Pulmonary artery endothelial cell (primary cell): ENCODE measurements at regions not wholly inside any gene's neighbourhood (a gene's known extent, or its start where the extent isn't known, plus 50 kb on each side); places are given as distances from the start of the nearest gene placed in this dataset.

Experiments
- DNase-seq: peaks from one replicate; pipeline ENCODE4 v3.0.0-alpha.2; 2011; ENCODE audit warnings: low read depth, low spot score

DNA sequence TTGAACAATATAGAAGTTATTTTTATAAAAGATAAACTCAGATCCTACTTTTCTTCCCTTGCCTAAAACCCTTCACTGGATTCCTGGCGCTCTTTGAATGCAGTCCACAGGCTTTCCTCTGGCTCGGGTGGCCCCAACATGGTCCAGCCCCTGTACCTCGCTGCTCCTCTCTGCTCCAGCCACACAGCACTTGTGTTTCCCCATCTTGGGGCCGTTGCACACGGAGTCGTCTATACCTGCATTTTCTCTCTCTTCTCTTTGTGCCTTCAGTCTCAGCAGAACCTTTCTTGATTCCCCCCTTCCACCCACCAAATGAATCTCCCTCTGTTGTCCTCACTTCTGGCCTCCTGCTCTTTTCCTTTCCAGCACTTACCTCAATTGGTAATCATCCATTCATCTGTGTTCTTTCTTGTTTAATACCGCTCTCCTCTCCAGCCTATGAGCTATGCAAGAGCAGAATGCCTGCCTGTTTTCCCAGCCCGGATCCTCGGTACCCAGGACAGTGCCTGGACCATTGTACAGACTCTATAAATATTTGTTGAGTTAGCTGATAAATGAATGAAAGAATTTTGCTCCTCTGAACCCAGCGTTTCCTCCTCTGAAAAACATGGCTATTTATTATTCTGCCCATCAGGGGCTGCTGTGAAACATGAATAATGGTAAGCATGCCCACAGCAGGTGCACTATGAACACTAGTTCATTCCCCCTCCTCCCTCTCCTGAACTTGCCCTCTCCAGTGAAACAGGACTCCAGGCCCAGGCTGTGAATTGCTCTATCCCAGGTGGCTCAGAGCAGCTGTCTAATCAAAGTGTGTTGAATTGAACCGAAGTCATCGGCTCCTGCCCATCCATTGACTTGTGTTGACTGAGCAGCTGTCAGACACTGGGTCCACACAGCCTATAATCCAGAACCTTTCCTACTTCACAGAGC is 266.9 kb downstream of the PTPRU start:
- DNase-seq = no peak

DNA sequence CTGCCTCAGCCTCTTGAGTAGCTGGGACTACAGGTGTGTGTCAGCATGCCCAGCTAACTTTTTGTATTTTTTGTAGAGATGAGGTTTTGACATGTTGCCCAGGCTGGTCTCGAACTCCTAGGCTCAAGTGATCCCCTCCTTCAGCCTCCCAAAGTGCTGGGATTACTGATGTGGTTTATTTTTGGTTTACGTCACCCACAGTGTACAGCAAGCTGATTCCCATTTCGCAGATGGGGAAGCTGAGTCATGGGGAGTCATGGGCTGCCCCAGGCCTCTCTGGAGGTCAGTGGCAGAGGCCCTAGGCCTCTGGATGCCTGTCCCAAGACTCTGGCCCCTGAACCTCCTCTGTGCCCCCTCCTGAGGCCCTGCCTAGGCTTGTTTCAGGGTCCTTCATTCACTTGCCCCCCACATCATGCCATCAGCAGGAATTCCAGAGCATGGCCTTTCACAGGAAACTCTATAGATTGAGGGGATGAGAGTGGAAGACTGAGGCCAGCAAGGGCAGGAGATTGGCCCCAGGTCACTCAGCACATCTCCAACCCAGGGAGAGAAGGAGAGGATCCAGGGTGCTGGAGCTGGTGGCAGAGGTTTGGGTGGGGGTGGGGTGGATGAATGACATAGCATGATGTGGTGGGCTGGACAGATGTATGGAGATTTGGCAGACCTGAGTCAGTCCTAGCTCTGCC is 266.0 kb downstream of the PTPRU start:
- no peak for DNase-seq

DNA sequence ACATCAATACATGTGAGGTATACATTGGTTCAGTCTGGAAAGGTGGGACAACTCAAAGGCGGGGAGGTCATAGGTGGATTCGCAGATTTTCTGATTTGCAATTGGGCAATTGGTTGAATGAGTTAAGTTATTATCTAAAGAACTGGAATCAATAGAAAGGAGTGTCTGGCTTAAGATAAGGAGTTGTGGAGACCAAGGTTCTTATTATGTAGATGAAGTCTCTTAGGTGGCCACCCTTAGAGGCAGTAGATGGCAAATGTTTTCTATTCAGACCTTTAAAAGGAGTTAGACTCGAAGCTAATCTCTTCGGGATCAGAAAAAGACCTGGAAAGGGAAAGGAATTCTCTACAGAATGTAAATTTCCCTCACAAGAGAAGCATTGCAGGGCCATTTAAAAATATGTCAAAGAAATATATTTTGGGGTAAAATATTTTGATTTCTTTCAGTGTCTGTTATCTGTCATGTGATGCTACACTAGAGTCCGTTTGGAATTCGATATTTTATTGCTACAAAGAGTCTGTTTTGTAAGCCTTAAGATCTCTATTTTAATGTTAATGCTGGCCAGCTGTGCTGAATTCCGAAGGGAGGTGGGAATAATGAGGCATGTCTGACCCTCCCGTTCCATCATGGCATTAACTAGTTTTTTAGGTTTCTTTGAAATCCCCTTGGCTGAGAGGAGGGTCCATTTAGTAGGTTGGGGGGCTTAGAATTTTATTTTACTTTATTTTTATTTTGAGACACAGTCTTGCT is 265.1 kb downstream of the PTPRU start:
- no peak for DNase-seq

DNA sequence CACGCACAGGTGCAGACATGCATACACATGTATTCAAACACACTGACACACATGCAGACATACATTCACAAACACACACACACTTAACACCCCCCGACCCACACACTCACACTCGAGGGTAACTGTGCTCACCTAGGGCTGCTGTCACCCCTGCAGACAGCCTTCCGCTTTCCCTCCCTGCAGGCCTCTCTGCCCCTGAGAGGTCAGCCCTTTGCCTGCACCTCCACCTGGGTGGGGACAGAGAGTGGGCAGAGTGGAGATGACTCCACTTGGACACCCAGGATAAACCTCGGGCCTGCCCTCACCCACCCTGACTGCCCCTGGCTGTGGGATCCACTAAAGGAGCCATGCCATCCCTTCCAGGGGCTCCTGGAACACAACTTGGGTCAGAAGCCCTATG is 264.3 kb downstream of the PTPRU start:
- no peak for DNase-seq

DNA sequence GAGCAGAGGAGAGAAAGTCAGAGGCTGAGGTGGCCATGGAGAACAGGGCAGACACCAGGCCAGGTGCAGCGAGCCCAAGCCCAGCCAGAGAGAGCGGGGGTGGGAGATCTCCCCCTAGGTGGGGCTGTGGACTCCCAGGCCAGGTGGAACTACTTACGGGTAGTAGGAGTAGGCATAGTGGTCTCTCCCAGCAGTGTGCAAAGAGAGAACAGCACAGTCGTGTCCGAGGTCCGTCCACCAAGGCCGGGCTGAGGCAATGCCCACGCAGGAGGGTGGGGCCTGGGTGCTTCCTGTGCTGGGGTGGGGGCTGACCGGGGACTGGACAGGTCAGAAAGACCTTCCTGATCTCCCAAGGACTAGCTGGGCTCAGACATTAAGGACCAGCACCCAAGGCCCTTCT is 263.7 kb downstream of the PTPRU start:
- no peak for DNase-seq

DNA sequence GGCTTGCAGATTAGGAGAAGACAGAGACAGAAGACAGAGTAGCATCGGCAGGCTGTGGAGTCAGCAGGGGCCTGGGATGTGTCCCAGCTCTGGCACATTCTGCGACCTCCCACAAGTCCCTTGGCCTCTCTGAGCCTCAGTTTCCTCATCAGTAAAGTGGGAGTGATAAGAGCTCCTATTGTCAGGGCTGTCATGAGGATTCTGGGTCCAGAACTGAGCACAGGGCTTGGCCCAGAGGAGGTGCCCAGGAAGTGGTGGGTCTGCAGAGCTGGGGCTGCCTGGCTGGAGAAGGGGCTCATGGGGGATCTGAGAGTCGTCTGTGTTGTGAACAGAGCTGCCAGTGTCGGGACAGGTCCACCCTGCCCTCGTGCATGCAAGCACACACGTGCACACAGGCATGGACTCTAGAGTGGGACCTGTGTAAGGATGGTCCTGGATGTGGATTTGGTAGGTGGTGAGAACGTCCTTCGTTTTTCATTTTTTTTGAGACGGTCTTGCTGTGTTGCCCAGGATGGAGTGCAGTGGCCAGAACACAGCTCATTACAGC is 262.9 kb downstream of the PTPRU start:
- DNase-seq = no peak

DNA sequence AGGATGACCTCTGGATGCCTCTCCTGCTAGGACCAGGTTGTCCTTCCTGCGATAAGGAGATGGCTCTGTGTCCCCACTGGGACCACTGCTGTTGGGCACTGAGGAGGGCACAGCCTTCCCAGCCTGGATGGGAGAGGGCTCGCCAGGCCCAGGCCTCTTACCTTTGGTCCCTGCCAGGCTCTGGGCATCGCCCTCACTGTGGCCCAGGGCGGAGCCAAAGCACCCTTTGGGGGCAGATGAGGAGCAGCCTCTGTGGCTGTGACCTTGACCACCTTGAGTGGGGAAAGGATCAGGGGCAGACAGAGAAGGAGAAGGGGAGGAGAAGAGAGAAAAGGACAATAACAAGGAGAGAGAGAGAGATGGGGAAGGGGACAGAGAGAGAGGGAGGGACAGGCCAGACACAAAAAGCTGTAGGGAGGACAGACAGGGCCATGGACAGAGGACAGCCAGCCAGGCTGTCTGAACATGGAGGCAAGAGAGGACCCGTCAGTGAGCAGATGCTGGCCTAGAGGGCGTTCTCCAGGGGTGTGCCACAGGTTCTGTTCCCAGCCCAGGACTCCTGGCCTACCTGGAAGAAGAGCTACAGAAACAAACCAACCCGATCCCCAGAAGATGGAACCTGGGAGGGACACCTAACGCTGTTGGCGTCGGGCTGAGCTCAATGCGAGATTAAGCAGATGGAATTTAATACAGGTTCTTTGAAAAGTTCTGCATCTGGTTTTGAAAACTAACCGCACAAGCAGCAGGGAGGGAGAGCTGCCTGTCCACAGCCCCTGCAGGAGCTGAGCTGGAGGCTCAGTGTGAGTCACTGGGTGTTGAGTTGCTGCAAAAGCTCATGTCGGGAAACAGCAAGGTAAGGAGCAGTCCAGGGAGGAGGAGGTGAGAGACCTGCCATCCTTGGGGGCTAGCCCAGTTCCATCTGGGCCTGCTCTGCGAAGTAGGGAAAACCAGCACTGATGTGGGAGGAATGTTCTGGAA is 262.1 kb downstream of the PTPRU start:
- no peak for DNase-seq

DNA sequence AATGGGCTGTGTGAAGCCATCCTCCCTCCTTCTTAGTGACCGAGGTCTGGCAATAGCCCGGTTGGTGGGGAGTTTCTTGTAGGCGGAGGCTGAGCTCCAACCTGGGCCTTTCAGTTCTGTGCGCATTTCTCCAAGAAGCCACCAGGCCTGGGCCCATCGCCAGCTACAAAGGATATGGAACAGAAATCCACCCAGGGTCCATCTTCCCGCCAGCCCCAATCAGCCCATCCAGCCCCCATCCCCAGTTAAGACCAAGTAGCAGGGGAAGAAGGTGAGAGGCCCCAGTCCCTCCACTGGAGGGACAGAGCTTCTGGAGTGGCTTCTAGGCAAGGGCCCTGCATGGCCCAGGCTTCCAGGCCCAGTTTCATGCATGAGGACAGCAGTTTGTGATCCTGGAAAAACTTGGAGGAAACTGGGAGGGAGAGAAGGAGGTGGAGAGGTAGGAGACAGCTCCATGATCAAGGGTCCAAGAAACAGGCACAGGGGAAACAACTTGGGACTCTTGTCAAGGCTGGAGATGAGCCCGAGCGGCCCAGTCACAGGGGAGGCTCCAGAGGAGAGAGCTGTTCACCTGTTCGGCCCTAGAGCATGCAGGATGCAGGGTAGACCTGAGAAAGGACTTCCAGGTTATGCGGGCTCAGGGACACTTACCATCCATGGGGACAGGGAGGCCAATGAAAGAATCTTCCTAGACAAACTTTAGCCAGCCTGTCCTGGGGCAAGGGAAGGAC is 261.2 kb downstream of the PTPRU start:
- DNase-seq = no peak

DNA sequence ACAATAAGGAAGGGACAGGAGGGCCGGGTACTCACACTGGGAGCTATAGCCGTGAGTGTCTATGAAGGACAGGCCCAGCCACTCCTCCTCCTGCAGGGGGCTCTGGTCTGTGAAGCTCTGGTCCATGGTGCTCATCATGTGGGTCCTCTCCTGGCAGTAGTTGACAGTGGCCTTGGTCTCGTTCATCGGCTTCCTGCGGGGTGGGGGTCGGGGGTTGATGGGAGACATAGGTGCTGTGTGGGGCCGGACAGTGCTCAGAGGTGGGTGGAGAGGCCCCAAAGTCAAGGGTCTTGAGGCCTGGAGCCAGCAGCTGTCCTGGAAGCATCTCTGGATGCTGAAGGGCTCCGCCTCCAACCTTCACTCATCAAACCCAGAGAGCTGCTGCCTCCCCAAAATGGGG is 260.4 kb downstream of the PTPRU start:
- no peak for DNase-seq

DNA sequence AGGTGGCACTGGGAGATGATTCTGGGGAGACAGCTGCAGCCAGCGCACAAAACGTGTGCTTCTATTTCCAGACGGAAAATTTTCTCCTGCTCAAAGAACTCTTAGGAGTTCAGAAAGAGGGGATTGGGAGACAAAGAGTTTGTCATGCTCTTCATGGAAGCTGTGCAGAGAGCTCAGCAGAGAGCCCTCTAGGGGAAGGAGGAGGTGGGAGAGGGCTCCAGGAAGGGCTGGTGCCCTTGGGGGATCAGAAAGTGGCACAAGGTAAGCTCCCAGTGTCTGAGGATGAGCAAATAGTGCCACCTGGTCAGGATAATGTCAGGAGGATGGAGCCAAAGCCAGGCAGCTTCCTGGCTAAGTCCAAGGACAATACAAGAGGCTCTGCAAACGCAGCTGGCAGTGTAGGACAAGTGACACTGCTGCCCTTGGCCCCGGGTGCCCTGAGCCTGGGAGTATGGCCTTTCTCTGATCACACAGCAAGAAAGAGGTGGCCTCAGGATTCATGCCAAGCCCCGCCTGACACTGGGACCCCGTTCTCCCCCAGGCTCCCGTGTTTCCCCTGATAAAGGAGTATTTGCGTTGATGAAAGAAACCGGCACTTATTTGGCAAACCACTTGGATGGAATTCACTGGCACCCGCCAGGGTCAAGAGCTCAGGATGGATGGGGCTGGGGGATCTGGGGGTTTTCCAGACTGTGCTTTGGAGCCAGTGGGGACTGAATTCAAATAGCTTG is 254.0 kb downstream of the PTPRU start:
- no peak for DNase-seq

DNA sequence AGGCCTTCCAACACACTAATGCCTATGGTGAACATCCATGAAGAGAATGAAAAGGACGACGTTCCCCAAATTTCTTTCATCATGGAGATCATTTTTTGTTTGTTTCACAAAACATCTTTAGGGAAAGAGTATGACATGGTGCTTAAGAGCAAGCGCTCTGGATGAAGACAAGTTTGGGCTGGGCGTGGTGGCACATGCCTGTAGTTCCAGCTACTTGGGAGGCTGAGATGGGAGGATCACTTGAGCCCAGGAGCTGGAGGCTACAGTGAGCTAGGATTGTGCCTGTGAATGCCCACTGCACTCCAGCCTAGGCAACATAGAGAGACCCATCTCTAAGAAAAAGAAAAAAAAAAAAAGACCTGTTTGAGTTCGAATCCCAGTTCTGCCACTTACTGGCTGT is 253.1 kb downstream of the PTPRU start:
- no peak for DNase-seq

DNA sequence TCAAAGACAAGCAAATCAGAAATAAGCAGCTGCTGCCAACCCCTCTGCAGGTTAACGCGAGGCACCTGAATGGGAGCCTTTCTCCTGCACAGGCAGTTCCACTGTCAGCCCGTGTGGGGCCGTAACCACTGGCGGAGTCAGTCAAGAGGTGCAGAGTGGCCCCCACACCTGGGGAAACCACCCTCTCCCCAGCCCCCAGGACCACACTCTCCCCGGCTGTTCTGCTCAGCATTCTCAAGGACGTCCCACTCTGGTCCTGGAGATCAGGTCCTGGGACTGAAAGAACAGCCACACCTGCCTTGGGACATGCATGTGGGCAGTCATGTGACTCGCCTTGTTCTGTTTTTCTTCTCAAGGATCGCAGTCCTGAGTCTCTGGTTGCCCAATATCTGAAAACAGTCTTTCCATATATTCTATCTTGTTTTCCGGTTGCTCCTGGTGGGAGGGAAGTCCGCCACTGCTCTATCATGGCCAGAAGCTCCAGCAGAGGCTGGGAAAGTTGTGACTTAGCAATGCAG is 252.5 kb downstream of the PTPRU start:
- no peak for DNase-seq

DNA sequence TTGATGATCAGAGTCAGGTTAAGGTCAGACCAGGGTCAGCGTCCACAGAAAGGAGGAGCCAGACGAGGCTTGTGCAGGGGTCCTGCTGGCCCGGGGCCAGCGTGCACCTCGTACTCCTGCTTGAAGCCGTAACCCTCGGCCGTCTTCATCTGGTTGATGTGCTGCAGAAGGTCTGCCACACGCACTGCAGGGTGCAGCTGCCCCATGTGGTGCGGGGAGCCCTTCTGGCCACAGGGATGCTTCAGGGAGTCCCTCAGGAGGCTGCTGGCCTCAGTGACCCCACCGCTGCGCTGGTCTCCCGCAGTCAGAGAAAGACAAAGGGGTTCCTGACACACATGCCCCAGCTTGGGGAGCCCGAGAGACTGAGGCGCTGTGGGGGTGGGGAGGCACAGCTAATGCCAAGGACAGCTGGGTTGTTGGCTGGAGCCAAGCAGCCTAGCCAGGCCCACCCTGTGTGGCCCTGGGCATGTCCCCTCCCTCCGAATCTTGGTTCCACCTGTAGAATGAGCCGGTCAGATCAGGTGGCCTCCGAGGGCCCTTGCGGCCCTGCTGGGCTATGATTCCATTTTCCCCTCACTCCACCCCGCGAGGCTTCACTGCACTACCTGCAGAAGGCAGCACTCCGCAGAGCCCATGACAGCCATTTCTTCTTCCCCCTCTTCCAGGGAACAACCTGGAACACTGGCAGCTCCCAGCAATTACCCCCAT is 251.9 kb downstream of the PTPRU start:
- no peak for DNase-seq

DNA sequence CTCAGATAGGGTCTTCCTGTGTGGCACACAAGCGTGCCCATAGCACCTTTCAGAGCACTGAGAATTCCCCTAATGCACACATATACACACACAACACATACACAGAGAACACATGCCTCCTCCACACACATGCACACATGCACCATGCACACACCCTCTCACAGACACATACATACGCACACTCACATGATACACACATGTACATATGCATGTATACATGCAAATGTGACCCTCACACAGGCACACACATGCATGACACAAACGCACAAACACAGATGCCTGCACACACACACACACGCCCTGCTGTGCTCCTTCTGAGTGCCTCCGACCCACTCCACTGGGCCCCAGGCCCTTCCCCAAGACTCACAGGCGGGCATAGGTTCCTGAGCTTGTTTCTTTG is 251.0 kb downstream of the PTPRU start:
- DNase-seq = no peak

DNA sequence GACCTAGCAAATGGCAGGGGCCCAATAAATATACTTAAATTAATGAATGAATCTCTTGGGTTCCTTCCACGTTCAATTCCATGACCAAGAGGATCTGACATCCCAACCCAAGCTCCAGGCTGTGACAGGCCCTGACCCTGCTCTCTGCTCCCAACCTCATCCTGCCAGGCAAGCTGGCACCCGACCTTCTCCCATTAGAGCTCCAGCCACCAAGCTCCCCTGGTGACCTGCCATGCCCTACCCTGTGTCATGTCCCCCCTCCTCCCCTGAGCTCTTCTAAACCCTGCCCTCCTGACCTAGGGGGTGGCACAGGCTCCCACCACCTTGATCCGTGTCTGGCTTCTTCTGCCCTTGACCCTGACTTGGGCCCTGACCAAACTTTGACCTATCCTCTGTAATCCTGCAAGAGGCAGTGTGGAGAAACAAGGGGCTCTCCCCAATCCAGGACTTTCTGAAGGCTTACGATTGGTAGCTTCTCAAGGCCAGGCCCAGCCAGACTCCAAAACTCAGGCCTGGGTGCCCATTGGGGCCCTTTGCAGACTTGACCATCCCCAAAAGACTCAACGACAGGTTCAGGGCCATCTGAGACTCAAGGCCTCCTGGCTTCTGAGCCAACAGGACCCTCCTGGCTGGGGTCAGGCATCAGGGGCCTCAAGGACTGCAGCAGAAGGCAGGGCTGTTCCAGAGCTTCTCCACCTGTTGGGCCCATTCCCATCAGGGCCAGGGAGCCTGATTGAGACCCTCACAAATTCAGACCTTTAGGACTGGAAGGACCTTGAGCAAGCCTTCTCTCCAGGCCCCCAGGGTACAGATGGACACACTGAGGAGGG is 249.0 kb downstream of the PTPRU start:
- no peak for DNase-seq

DNA sequence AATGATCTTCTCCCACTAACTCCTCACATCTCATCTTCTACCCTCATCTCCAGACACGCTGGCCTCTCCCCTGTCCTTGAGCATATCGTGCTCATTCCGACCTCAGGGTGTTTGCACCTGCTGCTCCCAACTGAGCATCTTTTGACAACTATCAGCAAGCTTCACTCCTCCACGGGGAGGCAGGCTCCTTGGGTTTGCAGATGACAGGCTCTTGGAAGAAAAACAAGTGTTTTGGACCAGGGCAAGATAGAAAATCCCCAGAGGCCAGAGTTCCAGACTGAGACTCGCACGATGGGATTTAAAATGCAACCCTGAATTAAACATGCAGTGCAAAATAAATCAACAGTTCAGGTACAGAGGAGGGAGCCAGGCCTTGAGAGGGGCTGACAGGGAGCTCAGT is 246.7 kb downstream of the PTPRU start:
- DNase-seq = no peak

DNA sequence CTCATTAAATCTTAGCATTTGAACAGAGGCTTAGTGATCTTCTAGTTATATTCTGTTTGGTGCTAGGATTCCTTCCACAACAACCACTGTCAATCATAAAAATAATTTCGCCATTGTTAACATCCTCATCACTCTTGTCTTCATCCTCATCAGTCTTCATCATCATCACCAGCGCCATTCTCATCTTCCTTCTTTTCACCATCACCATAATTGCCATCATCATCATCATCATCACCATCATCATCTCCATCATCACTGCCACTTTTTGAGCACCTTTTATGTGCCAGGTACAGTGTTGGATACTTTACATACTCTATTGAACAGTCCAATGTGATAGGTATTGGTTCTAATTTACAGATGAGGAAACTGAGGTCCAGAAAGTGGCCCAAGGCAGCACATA is 245.7 kb downstream of the PTPRU start:
- DNase-seq = no peak

DNA sequence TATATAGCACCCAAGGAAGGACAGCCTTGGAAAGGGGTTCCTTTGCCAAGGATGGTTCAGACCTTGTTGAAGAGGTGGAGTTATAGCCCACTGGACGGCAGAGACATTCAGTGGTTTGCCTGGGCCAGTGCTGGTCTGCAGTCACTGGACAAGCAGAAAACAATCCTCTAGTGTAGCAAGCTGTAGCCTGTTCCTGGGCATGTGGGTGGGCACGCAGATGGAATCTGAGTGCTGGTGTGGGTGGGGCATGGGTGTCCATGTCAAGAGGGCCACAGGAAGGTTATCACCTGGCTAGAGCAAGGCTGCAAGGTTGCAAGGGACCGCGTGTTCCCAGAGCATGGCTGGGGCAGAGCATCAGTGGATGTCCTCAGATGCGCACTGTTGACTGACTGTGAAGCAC is 244.7 kb downstream of the PTPRU start:
- no peak for DNase-seq
